GM12878 (cell line): ENCODE measurements at regions not wholly inside any gene's neighbourhood (a gene's known extent, or its start where the extent isn't known, plus 50 kb on each side); places are given as distances from the start of the nearest gene placed in this dataset.

Experiments
- BRCA1 ChIP-seq: IDR thresholded peaks from 2 replicates; pipeline ENCODE4 v1.6.1; 2011; ENCODE audit warnings: low read depth, low read length, improper control_type of control experiment
- CTCF ChIP-seq, 3 experiments: IDR thresholded peaks in 2 of 3; conservative IDR thresholded peaks in 1 of 3; 2 replicates each; pipeline ENCODE4 v1.5.1; 2011; ENCODE audit warnings: low read depth in 3 of 3, low read length in 3 of 3, mild to moderate bottlenecking in 3 of 3, control low read depth in 2 of 3, moderate library complexity in 2 of 3, inconsistent platforms in 1 of 3, mixed read lengths in 1 of 3; ENCODE audit not compliant: control insufficient read depth in 2 of 3, insufficient read depth in 1 of 3; ENCODE audit errors: extremely low read depth in 1 of 3
- EGR1 ChIP-seq, 2 experiments: IDR thresholded peaks; 1 replicate in 1 of 2; 2 replicates in 1 of 2; pipeline ENCODE4 v1.6.1; 2011 to 2012; ENCODE audit warnings: low read depth in 2 of 2, low read length in 2 of 2, borderline replicate concordance in 1 of 2, mild to moderate bottlenecking in 1 of 2, moderate library complexity in 1 of 2
- ETV6 ChIP-seq, 2 experiments: fragments of 450-650 bp in 1 of 2; IDR thresholded peaks in 1 of 2; conservative IDR thresholded peaks in 1 of 2; 2 replicates each; pipeline ENCODE4 v1.6.1; 2014; ENCODE audit warnings: antibody characterized with exemption in 1 of 2, borderline replicate concordance in 1 of 2, low read depth in 1 of 2, mild to moderate bottlenecking in 1 of 2, moderate library complexity in 1 of 2
- EZH2 ChIP-seq: IDR thresholded peaks from 2 replicates; pipeline ENCODE4 v1.6.1; 2012; ENCODE audit warnings: low read depth, mild to moderate bottlenecking, control low read depth, inconsistent platforms, low read length, borderline replicate concordance; ENCODE audit not compliant: control insufficient read depth
- IRF5 ChIP-seq: fragments of 450-650 bp; IDR thresholded peaks from 2 replicates; pipeline ENCODE4 v1.6.1; 2017; ENCODE audit warnings: borderline replicate concordance
- NFXL1 ChIP-seq: fragments of 450-650 bp; IDR thresholded peaks from 2 replicates; pipeline ENCODE4 v1.6.1; 2017; ENCODE audit warnings: antibody characterized with exemption, mild to moderate bottlenecking, borderline replicate concordance
- PAX8 ChIP-seq: fragments of 450-650 bp; IDR thresholded peaks from 2 replicates; pipeline ENCODE4 v1.6.1; 2017; ENCODE audit warnings: mild to moderate bottlenecking, moderate library complexity
- POLR2A ChIP-seq: IDR thresholded peaks from 2 replicates; pipeline ENCODE4 v1.6.1; 2011; ENCODE audit warnings: low read depth, mild to moderate bottlenecking, low read length
- REST ChIP-seq: IDR thresholded peaks from 2 replicates; pipeline ENCODE4 v1.6.1; 2012; ENCODE audit warnings: mild to moderate bottlenecking, low read depth, low read length
- SP1 ChIP-seq: IDR thresholded peaks from one replicate; pipeline ENCODE4 v1.6.1; 2011; ENCODE audit warnings: low read depth, low read length
- SRF ChIP-seq, 2 experiments: IDR thresholded peaks; 2 replicates each; pipeline ENCODE4 v1.6.1; 2011; ENCODE audit warnings: low read depth in 2 of 2, low read length in 2 of 2, mild to moderate bottlenecking in 1 of 2, moderate library complexity in 1 of 2
- SUPT20H ChIP-seq: IDR thresholded peaks from 2 replicates; pipeline ENCODE4 v1.6.1; 2011; ENCODE audit warnings: low read depth, mild to moderate bottlenecking, low read length, moderate library complexity, borderline replicate concordance; ENCODE audit not compliant: control insufficient read depth
- TAF1 ChIP-seq: IDR thresholded peaks from 2 replicates; pipeline ENCODE4 v1.6.1; 2011; ENCODE audit warnings: mild to moderate bottlenecking, low read depth, low read length, borderline replicate concordance

GRCh38 chr9:124149992-124150391 is 107.8 kb upstream of the NEK6 start:
- no peak for TF ChIP-seq EZH2
- TF ChIP-seq EGR1 (IDR thresholded peaks at IDR 0.05; ENCODE audit: borderline replicate concordance in 1 of 2, low read depth in 2 of 2, low read length in 2 of 2), result no peak
- no peak for TF ChIP-seq SUPT20H
- TF ChIP-seq BRCA1, result no peak
- no peak for TF ChIP-seq POLR2A
- TF ChIP-seq PAX8, result no peak
- TF ChIP-seq ETV6 (conservative IDR thresholded peaks at IDR 0.05 in 1 of 2, IDR thresholded peaks at IDR 0.05 in 1 of 2; ENCODE audit: borderline replicate concordance in 1 of 2, low read depth in 1 of 2), result no peak
- TF ChIP-seq CTCF (IDR thresholded peaks at IDR 0.05 in 2 of 3, conservative IDR thresholded peaks at IDR 0.05 in 1 of 3; ENCODE audit: control insufficient read depth in 2 of 3, extremely low read depth in 1 of 3, insufficient read depth in 1 of 3, low read depth in 3 of 3, low read length in 3 of 3), result no peak
- peak; percentile 85 for TF ChIP-seq REST
- TF ChIP-seq SRF (IDR thresholded peaks at IDR 0.05; ENCODE audit: low read depth in 2 of 2, low read length in 2 of 2), result no peak
- TF ChIP-seq NFXL1, result no peak
- TF ChIP-seq SP1, result no peak
- TF ChIP-seq IRF5, result no peak
- no peak for TF ChIP-seq TAF1
